ENCODE measurements at regions not wholly inside any gene's neighbourhood (a gene's known extent, or its start where the extent isn't known, plus 50 kb on each side); places are given as distances from the start of the nearest gene placed in this dataset.
A peak's percentile ranks its signal among the peaks of the same experiment; 100 is the strongest.
"Not testable (repeated sequence)": the region's sequence is repeated elsewhere in the genome, so short reads cannot be mapped to it uniquely, and the experiment has no call there.

- peak; percentile 21 for DNase-seq
These were observed 201.3 kb downstream of the SLITRK6 start for GRCh38 chr13:85597790-85598500.

- DNase-seq: no peak
These were observed 207.0 kb downstream of the SLITRK6 start for GRCh38 chr13:85592211-85592610.

- DNase-seq: no peak
These were observed 208.8 kb downstream of the SLITRK6 start for GRCh38 chr13:85590231-85590931.

- DNase-seq: no peak
These were observed 210.2 kb downstream of the SLITRK6 start for GRCh38 chr13:85589021-85589420.

- no peak for DNase-seq
These were observed 210.9 kb downstream of the SLITRK6 start for GRCh38 chr13:85588359-85588758.

GRCh38 chr13:85586856-85587255 is 212.4 kb downstream of the SLITRK6 start:
- DNase-seq: no peak

- DNase-seq: peak; percentile 95
These were observed 212.8 kb downstream of the SLITRK6 start for GRCh38 chr13:85586422-85586831.

- DNase-seq: peak; percentile 42
These were observed 216.3 kb downstream of the SLITRK6 start for GRCh38 chr13:85582890-85583289.

- no peak for DNase-seq
These were observed 224.1 kb downstream of the SLITRK6 start for GRCh38 chr13:85575110-85575509.

- no peak for DNase-seq
These were observed 231.3 kb downstream of the SLITRK6 start for GRCh38 chr13:85567909-85568308.

GRCh38 chr13:85565652-85566051 is 233.6 kb downstream of the SLITRK6 start:
- no peak for DNase-seq

GRCh38 chr13:85564598-85564997 is 234.6 kb downstream of the SLITRK6 start:
- DNase-seq: no peak

GRCh38 chr13:85562282-85562681 is 236.9 kb downstream of the SLITRK6 start:
- DNase-seq: no peak

GRCh38 chr13:85557691-85558467 is 241.3 kb downstream of the SLITRK6 start:
- DNase-seq: no peak

GRCh38 chr13:85551012-85551411 is 248.2 kb downstream of the SLITRK6 start:
- DNase-seq: no peak

GRCh38 chr13:85549819-85550218 is 249.4 kb downstream of the SLITRK6 start:
- no peak for DNase-seq

GRCh38 chr13:85548845-85549244 is 250.4 kb downstream of the SLITRK6 start:
- not testable (repeated sequence) for DNase-seq

GRCh38 chr13:85545771-85546170 is 253.4 kb downstream of the SLITRK6 start:
- no peak for DNase-seq

GRCh38 chr13:85544756-85545155 is 254.5 kb downstream of the SLITRK6 start:
- DNase-seq: no peak

- peak; percentile 52 for DNase-seq
These were observed 256.1 kb downstream of the SLITRK6 start for GRCh38 chr13:85543144-85543543.

GRCh38 chr13:85541476-85541875 is 257.7 kb downstream of the SLITRK6 start:
- DNase-seq: no peak

- peak; percentile 41 for DNase-seq
These were observed 260.3 kb downstream of the SLITRK6 start for GRCh38 chr13:85538957-85539356.

GRCh38 chr13:85537601-85538000 is 261.6 kb downstream of the SLITRK6 start:
- DNase-seq: no peak

GRCh38 chr13:85536706-85537105 is 262.5 kb downstream of the SLITRK6 start:
- DNase-seq: no peak

Measured in NCI-H226 (cell line).